Large intestine (tissue), 3 donors: ENCODE measurements at regions not wholly inside any gene's neighbourhood (a gene's known extent, or its start where the extent isn't known, plus 50 kb on each side); places are given as distances from the start of the nearest gene placed in this dataset.

Experiments used
- DNase-seq, 2 donors: peaks; one replicate each; pipeline versions ENCODE4 v3.0.0 to v3.0.0-alpha.2; 2013
- H3K27ac ChIP-seq: one replicate; pipeline ENCODE4 v1.5.1; 2013; ENCODE audit warnings: low read length
- H3K27me3 ChIP-seq: 2 replicates; pipeline ENCODE4 v1.6.1; 2013; ENCODE audit warnings: low read length; ENCODE audit not compliant: control insufficient read depth, insufficient read depth
- H3K36me3 ChIP-seq: 2 replicates; pipeline ENCODE4 v1.6.1; 2013; ENCODE audit warnings: low read length; ENCODE audit not compliant: control insufficient read depth, insufficient read depth
- H3K4me1 ChIP-seq: one replicate; pipeline ENCODE4 v1.6.1; 2013; ENCODE audit warnings: low read length; ENCODE audit not compliant: control insufficient read depth, insufficient read depth
- H3K4me3 ChIP-seq: one replicate; pipeline ENCODE4 v1.5.1; 2013; ENCODE audit warnings: low read length
- H3K9me3 ChIP-seq: one replicate; pipeline ENCODE4 v1.6.1; 2013; ENCODE audit warnings: mild to moderate bottlenecking, low read depth, low read length, moderate library complexity; ENCODE audit not compliant: control insufficient read depth
- WGBS: methylation state at CpG from one replicate; pipeline ENCODE4 v1.1.5; 2013; ENCODE audit warnings: low lambda C conversion rate; ENCODE audit not compliant: insufficient coverage; 5-methylcytosine and 5-hydroxymethylcytosine counted together

DNA sequence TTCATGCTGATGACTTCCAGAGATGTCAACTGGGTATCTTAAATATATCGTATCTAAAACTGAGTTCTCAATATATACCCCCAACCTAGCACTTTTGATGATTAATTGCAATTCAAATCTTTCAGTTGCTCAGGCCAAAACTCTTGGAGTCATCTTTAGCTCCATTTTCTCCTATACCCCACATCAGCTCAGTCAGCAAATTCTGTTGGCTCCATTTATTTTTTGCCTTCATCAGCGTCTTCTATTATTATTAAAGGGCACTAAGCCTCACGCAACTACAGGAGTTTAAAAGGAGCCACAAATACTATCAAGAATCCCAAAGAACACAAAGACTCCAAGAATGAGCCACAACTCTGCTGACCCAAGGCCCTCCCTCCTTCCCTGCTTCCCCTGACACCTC is 134.9 kb downstream of the KCTD12 start:
- Histone ChIP-seq H3K27ac (no peak overlapping the region), H3K4me1 (no peaks in the 10 kb centered on the region), H3K4me3 (no peak overlapping the region), H3K36me3 (no peaks in the 10 kb centered on the region), H3K9me3 (no peaks in the 10 kb centered on the region), H3K27me3 (no peaks in the 10 kb centered on the region)
- WGBS: 100% methylated on average over 1 of the region's 3 CpGs
- DNase-seq: no peak

- Histone ChIP-seq H3K9me3 (no peaks in the 10 kb centered on the region), H3K4me1 (no peaks in the 10 kb centered on the region), H3K4me3 (no peak overlapping the region), H3K36me3 (no peaks in the 10 kb centered on the region), H3K27me3 (no peaks in the 10 kb centered on the region), H3K27ac (no peak overlapping the region)
- DNase-seq: no peak
These were observed 136.1 kb downstream of the KCTD12 start for GRCh38 chr13:76750126-76750525.

- Histone ChIP-seq H3K27me3 (no peaks in the 10 kb centered on the region), H3K4me3 (no peak overlapping the region), H3K9me3 (no peaks in the 10 kb centered on the region), H3K4me1 (no peaks in the 10 kb centered on the region), H3K36me3 (no peaks in the 10 kb centered on the region), H3K27ac (no peak overlapping the region)
- no CpG with 5 or more reads among the region's 3 CpGs for WGBS
- no peak for DNase-seq
These were observed 140.7 kb downstream of the KCTD12 start for GRCh38 chr13:76745261-76746200.

DNA sequence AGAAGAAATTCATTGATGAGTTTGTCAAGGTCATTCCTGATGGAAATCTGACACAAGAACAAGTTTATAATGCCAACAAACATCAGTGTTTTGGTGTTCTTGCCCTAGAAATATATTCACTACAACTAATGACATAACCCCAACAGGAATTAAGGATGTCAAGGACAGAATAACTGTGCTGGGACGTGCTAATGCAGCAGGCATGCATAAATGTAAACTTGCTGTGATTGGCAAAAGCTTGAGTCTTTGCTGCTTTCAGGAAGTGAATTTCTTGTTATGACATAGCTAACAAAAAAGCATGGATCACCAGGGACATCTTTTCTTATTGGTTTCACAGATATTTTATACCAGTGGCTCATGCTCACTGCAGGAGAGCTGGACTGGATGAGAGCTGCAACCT is 144.6 kb downstream of the KCTD12 start:
- Histone ChIP-seq H3K4me1 (no peaks in the 10 kb centered on the region), H3K27me3 (no peaks in the 10 kb centered on the region), H3K36me3 (no peaks in the 10 kb centered on the region), H3K27ac (no peak overlapping the region), H3K9me3 (no peaks in the 10 kb centered on the region), H3K4me3 (no peak overlapping the region)
- no CpG with 5 or more reads among the region's 1 CpG for WGBS
- no peak for DNase-seq

DNA sequence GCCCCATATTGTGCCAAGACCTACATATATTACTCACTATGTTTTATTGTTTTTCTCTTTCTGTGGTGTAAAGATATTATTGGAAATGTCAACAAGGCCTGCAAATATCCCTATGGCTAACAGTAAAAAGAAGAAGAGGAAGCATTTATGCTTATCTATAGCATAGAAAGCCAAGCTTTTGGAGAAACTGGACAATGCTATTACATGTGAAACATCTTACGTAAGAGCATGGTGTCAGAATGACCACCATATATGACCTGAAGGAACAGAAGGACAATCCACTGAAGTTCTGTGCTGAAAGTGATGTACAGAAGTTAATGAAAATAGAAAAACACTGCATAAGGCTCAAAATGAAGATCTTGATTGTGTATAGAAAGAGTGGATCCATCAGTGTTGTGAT is 145.2 kb downstream of the KCTD12 start:
- no peaks in the 10 kb centered on the region for H3K9me3 ChIP-seq
- H3K4me3 ChIP-seq: no peak overlapping the region
- DNase-seq: no peak
- H3K27ac ChIP-seq: no peak overlapping the region
- H3K36me3 ChIP-seq: no peaks in the 10 kb centered on the region
- no peaks in the 10 kb centered on the region for H3K4me1 ChIP-seq
- WGBS: no CpG with 5 or more reads among the region's 1 CpG
- H3K27me3 ChIP-seq: no peaks in the 10 kb centered on the region

- H3K4me1 ChIP-seq: no peaks in the 10 kb centered on the region
- H3K9me3 ChIP-seq: no peaks in the 10 kb centered on the region
- no peak overlapping the region for H3K27ac ChIP-seq
- H3K4me3 ChIP-seq: no peak overlapping the region
- H3K36me3 ChIP-seq: no peaks in the 10 kb centered on the region
- no peaks in the 10 kb centered on the region for H3K27me3 ChIP-seq
- no peak for DNase-seq
- 100% methylated on average over 1 of the region's 3 CpGs for WGBS
These were observed 147.6 kb downstream of the KCTD12 start for GRCh38 chr13:76738616-76739015.

DNA sequence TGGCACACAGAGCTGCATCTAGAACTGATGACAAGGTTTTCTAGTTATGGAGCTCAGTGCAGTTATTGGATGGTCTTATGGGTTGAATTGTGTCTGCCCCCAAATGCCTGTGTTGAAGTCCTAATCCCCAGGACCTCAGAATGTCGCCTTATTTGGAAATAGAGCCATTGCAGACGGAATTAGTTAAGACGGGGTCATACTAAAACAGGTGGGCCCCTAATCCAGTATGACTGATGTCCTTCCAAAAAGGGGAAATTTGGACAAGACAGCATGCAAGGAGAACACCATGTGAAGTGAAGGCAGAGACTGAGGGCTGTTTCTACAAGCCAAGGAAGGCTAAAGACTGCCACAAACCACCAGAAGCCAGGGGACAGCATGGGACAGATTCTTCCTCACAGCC is 148.7 kb downstream of the KCTD12 start:
- Histone ChIP-seq H3K9me3 (no peaks in the 10 kb centered on the region), H3K27ac (no peak overlapping the region), H3K36me3 (no peaks in the 10 kb centered on the region), H3K4me1 (no peaks in the 10 kb centered on the region), H3K27me3 (no peaks in the 10 kb centered on the region), H3K4me3 (no peak overlapping the region)
- no peak for DNase-seq
- 82% methylated on average over 2 of the region's 3 CpGs for WGBS

DNA sequence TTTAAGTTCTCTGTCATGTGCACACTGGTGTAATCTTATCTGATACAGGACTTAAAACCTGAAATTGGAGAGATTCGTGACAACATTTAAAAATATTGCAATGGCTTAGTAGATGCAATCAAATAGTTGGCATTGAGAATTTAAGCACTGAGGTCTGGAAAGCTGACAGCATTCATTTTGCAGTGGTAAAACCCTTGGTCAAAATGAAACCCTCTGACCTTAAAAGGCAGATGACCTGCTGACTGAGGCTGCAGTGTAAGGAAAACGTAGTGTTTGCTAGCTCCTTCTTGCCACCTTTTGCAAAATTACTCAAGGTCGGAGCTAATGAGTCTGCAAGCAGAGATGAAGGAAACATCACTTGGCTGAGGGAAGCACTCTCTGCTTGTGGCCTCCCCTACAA is 150.6 kb downstream of the KCTD12 start:
- H3K27ac ChIP-seq: no peak overlapping the region
- no peaks in the 10 kb centered on the region for H3K4me1 ChIP-seq
- H3K4me3 ChIP-seq: no peak overlapping the region
- 100% methylated on average over 1 of the region's 3 CpGs for WGBS
- H3K9me3 ChIP-seq: no peaks in the 10 kb centered on the region
- no peaks in the 10 kb centered on the region for H3K27me3 ChIP-seq
- DNase-seq: no peak
- no peaks in the 10 kb centered on the region for H3K36me3 ChIP-seq

- no CpG with 5 or more reads among the region's 3 CpGs for WGBS
- no peaks in the 10 kb centered on the region for H3K27me3 ChIP-seq
- no peak overlapping the region for H3K4me3 ChIP-seq
- H3K4me1 ChIP-seq: no peaks in the 10 kb centered on the region
- H3K36me3 ChIP-seq: no peaks in the 10 kb centered on the region
- no peak overlapping the region for H3K27ac ChIP-seq
- DNase-seq: no peak
- H3K9me3 ChIP-seq: no peaks in the 10 kb centered on the region
These were observed 152.5 kb downstream of the KCTD12 start for GRCh38 chr13:76733671-76734070.

- no CpG with 5 or more reads among the region's 2 CpGs for WGBS
- H3K27ac ChIP-seq: no peak overlapping the region
- H3K9me3 ChIP-seq: no peaks in the 10 kb centered on the region
- no peak for DNase-seq
- no peaks in the 10 kb centered on the region for H3K36me3 ChIP-seq
- no peaks in the 10 kb centered on the region for H3K4me1 ChIP-seq
- H3K27me3 ChIP-seq: no peaks in the 10 kb centered on the region
- no peak overlapping the region for H3K4me3 ChIP-seq
These were observed 153.8 kb downstream of the KCTD12 start for GRCh38 chr13:76732367-76732766.

- Histone ChIP-seq H3K27me3 (no peaks in the 10 kb centered on the region), H3K4me1 (no peaks in the 10 kb centered on the region), H3K9me3 (no peaks in the 10 kb centered on the region), H3K27ac (no peak overlapping the region), H3K36me3 (no peaks in the 10 kb centered on the region), H3K4me3 (no peak overlapping the region)
- no peak for DNase-seq
- WGBS: 85% methylated on average over 4 of the region's 4 CpGs
These were observed 156.0 kb downstream of the KCTD12 start for GRCh38 chr13:76730220-76730619.
